H9 (cell line): ENCODE measurements at regions not wholly inside any gene's neighbourhood (a gene's known extent, or its start where the extent isn't known, plus 50 kb on each side); places are given as distances from the start of the nearest gene placed in this dataset.

ENCODE experiments used
- DNase-seq: peaks from one replicate; pipeline ENCODE4 v3.0.0-alpha.2; 2017
- H2AFZ ChIP-seq: one replicate; pipeline ENCODE4 v1.6.1; 2013; ENCODE audit warnings: mild to moderate bottlenecking, low read length, control low read depth, moderate library complexity
- H2AK5ac ChIP-seq: 2 replicates; pipeline ENCODE4 v1.6.1; 2013; ENCODE audit warnings: low read length, control low read depth, mixed read lengths; ENCODE audit not compliant: insufficient read length
- H2BK120ac ChIP-seq: one replicate; pipeline ENCODE4 v1.6.1; 2013; ENCODE audit warnings: low read depth, mild to moderate bottlenecking, low read length, control low read depth, inconsistent platforms; ENCODE audit not compliant: poor library complexity, severe bottlenecking
- H2BK12ac ChIP-seq: 2 replicates; pipeline ENCODE4 v1.6.1; 2013; ENCODE audit warnings: low read length, control low read depth, mixed read lengths, low read depth; ENCODE audit not compliant: insufficient read length
- H2BK15ac ChIP-seq: 2 replicates; pipeline ENCODE4 v1.6.1; 2013; ENCODE audit warnings: low read depth, low read length, control low read depth
- H2BK20ac ChIP-seq: one replicate; pipeline ENCODE4 v1.6.1; 2013; ENCODE audit warnings: low read depth, mild to moderate bottlenecking, low read length, control low read depth, inconsistent platforms; ENCODE audit not compliant: poor library complexity, severe bottlenecking
- H2BK5ac ChIP-seq: 2 replicates; pipeline ENCODE4 v1.6.1; 2013; ENCODE audit warnings: low read length, control low read depth, mixed read lengths; ENCODE audit not compliant: insufficient read length
- H3K14ac ChIP-seq: 2 replicates; pipeline ENCODE4 v1.6.1; 2013; ENCODE audit warnings: low read length, control low read depth; ENCODE audit not compliant: insufficient read depth
- H3K18ac ChIP-seq: 2 replicates; pipeline ENCODE4 v1.6.1; 2013; ENCODE audit warnings: low read depth, mild to moderate bottlenecking, mixed read lengths, low read length, control low read depth; ENCODE audit not compliant: insufficient read length
- H3K23ac ChIP-seq: 2 replicates; pipeline ENCODE4 v1.6.1; 2013; ENCODE audit warnings: low read length, control low read depth, mixed read lengths, low read depth; ENCODE audit not compliant: insufficient read length
- H3K23me2 ChIP-seq: 2 replicates; pipeline ENCODE4 v1.6.1; 2013; ENCODE audit warnings: low read depth, mild to moderate bottlenecking, mixed read lengths, low read length, control low read depth; ENCODE audit not compliant: insufficient read length, poor library complexity, severe bottlenecking
- H3K27ac ChIP-seq: 2 replicates; pipeline ENCODE4 v1.5.1; 2013; ENCODE audit warnings: low read length, control low read depth, mixed read lengths, low read depth; ENCODE audit not compliant: insufficient read length
- H3K27me3 ChIP-seq: 2 replicates; pipeline ENCODE4 v1.6.1; 2013; ENCODE audit warnings: low read length, control low read depth, inconsistent platforms; ENCODE audit not compliant: insufficient read depth
- H3K4ac ChIP-seq: 2 replicates; pipeline ENCODE4 v1.6.1; 2013; ENCODE audit warnings: low read depth, mild to moderate bottlenecking, control low read depth, inconsistent platforms, low read length, moderate library complexity
- H3K4me1 ChIP-seq: 2 replicates; pipeline ENCODE4 v1.6.1; 2013; ENCODE audit warnings: low read length, control low read depth, inconsistent platforms; ENCODE audit not compliant: insufficient read depth
- H3K4me2 ChIP-seq: 2 replicates; pipeline ENCODE4 v1.6.1; 2013; ENCODE audit warnings: low read length, control low read depth, mixed read lengths; ENCODE audit not compliant: insufficient read length, insufficient read depth
- H3K56ac ChIP-seq: 2 replicates; pipeline ENCODE4 v1.6.1; 2013; ENCODE audit warnings: low read depth, mild to moderate bottlenecking, mixed read lengths, low read length, control low read depth; ENCODE audit not compliant: insufficient read length
- H3K79me1 ChIP-seq: 2 replicates; pipeline ENCODE4 v1.6.1; 2013; ENCODE audit warnings: low read depth, mild to moderate bottlenecking, moderate library complexity, low read length, control low read depth, inconsistent platforms; ENCODE audit not compliant: insufficient read depth, poor library complexity, severe bottlenecking
- H3K79me2 ChIP-seq: 2 replicates; pipeline ENCODE4 v1.6.1; 2013; ENCODE audit warnings: low read length, control low read depth, inconsistent platforms; ENCODE audit not compliant: insufficient read depth
- H3K9ac ChIP-seq: 2 replicates; pipeline ENCODE4 v1.6.1; 2013; ENCODE audit warnings: low read length, control low read depth, mixed read lengths; ENCODE audit not compliant: insufficient read length; ENCODE audit errors: extremely low read depth
- H3K9me3 ChIP-seq: one replicate; pipeline ENCODE4 v1.6.1; 2013; ENCODE audit warnings: low read depth, low read length, inconsistent platforms; ENCODE audit not compliant: control insufficient read depth
- H3T11ph ChIP-seq: one replicate; pipeline ENCODE4 v1.6.1; 2013; ENCODE audit warnings: mild to moderate bottlenecking, low read length, control low read depth, inconsistent platforms
- H4K20me1 ChIP-seq: one replicate; pipeline ENCODE4 v1.6.1; 2013; ENCODE audit not compliant: control insufficient read depth, insufficient read length, insufficient read depth
- H4K5ac ChIP-seq: 2 replicates; pipeline ENCODE4 v1.6.1; 2013; ENCODE audit warnings: low read depth, mild to moderate bottlenecking, mixed read lengths, low read length, control low read depth; ENCODE audit not compliant: insufficient read length
- H4K8ac ChIP-seq: replicated peaks from 2 replicates; pipeline ENCODE4 v1.6.1; 2013; ENCODE audit warnings: low read length, control low read depth, mixed read lengths, low read depth; ENCODE audit not compliant: insufficient read length
- H4K91ac ChIP-seq: 2 replicates; pipeline ENCODE4 v1.6.1; 2013; ENCODE audit warnings: low read depth, mild to moderate bottlenecking, moderate library complexity, mixed read lengths, low read length, control low read depth; ENCODE audit not compliant: insufficient read length
- H3K27ac Mint-ChIP-seq, 3 experiments: 2 replicates in 2 of 3; 3 replicates in 1 of 3; pipeline ENCODE4 v1.8.0; 2020 to 2021; ENCODE audit warnings: mixed read lengths in 3 of 3, mild to moderate bottlenecking in 1 of 3, moderate library complexity in 1 of 3
- H3K27me3 Mint-ChIP-seq: 2 replicates; pipeline ENCODE4 v1.8.0; 2021; ENCODE audit warnings: low read depth, mild to moderate bottlenecking, moderate library complexity, mixed read lengths
- H3K36me3 Mint-ChIP-seq, 3 experiments: 2 replicates in 2 of 3; 3 replicates in 1 of 3; pipeline ENCODE4 v1.8.0; 2020 to 2021; ENCODE audit warnings: low read depth in 3 of 3, mixed read lengths in 3 of 3; ENCODE audit not compliant: insufficient read depth in 1 of 3
- H3K4me1 Mint-ChIP-seq, 2 experiments: 2 replicates each; pipeline ENCODE4 v1.8.0; 2020; ENCODE audit warnings: mixed read lengths in 2 of 2
- H3K4me3 Mint-ChIP-seq, 2 experiments: 2 replicates in 1 of 2; 3 replicates in 1 of 2; pipeline ENCODE4 v1.8.0; 2020 to 2021; ENCODE audit warnings: mild to moderate bottlenecking in 2 of 2, mixed read lengths in 2 of 2, moderate library complexity in 1 of 2
- H3K9me3 Mint-ChIP-seq, 2 experiments: 2 replicates in 1 of 2; 3 replicates in 1 of 2; pipeline ENCODE4 v1.8.0; 2020; ENCODE audit warnings: mild to moderate bottlenecking in 2 of 2, mixed read lengths in 2 of 2, moderate library complexity in 1 of 2
- WGBS: extraction: QIAGEN DNeasy Blood & Tissue Kit; methylation state at CpG from one replicate; pipeline ENCODE4 v1.1.7; 2013; ENCODE audit warnings: missing lambda C conversion rate, low lambda C conversion rate, mixed read lengths; ENCODE audit not compliant: insufficient read length; ENCODE audit errors: extremely low coverage; 5-methylcytosine and 5-hydroxymethylcytosine counted together
- TF ChIP-seq, protein P1 (sequence below): fragments of 200-600 bp; sonication (generic); conservative IDR thresholded peaks from 3 replicates; pipeline ENCODE4 v1.8.0; 2021; ENCODE audit warnings: antibody characterized with exemption, mild to moderate bottlenecking

DNA sequence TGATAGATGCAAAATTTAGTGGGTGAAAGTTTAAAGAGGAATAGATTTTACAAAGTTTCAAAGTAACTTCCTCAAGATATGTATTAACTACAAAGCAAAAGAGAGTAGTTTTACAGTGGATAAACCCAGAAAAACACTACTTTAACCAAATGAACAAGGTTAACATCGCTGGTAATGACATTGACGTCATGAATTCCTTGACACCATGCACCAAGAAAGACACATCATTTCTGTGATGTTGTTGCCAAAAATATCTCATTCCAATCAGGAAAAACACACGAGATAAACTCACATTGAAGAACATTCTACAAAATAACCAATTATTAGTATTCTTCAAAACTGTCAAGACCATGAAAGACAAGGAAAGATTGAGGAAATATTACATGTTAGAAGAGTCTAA is 605.6 kb upstream of the SETBP1 start:
- Histone ChIP-seq H4K91ac (no peak overlapping the region), H3K4ac (no peak overlapping the region), H3K27me3 (no peaks in the 10 kb centered on the region), H3K18ac (no peak overlapping the region), H4K8ac (no peak overlapping the region), H4K20me1 (no peaks in the 10 kb centered on the region), H3K79me2 (no peaks in the 10 kb centered on the region), H3K79me1 (no peaks in the 10 kb centered on the region), H2BK120ac (no peak overlapping the region), H2BK5ac (no peak overlapping the region), H4K5ac (no peak overlapping the region), H2BK15ac (no peak overlapping the region), H3K9me3 (no peaks in the 10 kb centered on the region), H2AK5ac (no peak overlapping the region), H3K4me2 (no peak overlapping the region), H3K27ac (no peak overlapping the region), H2AFZ (no peak overlapping the region), H3K23me2 (no peaks in the 10 kb centered on the region), H2BK20ac (no peak overlapping the region), H3K9ac (no peak overlapping the region), H3T11ph (no peak overlapping the region), H2BK12ac (no peak overlapping the region), H3K23ac (no peak overlapping the region), H3K56ac (no peak overlapping the region), H3K4me1 (no peaks in the 10 kb centered on the region), H3K14ac (no peak overlapping the region)
- TF ChIP-seq, protein P1, sequence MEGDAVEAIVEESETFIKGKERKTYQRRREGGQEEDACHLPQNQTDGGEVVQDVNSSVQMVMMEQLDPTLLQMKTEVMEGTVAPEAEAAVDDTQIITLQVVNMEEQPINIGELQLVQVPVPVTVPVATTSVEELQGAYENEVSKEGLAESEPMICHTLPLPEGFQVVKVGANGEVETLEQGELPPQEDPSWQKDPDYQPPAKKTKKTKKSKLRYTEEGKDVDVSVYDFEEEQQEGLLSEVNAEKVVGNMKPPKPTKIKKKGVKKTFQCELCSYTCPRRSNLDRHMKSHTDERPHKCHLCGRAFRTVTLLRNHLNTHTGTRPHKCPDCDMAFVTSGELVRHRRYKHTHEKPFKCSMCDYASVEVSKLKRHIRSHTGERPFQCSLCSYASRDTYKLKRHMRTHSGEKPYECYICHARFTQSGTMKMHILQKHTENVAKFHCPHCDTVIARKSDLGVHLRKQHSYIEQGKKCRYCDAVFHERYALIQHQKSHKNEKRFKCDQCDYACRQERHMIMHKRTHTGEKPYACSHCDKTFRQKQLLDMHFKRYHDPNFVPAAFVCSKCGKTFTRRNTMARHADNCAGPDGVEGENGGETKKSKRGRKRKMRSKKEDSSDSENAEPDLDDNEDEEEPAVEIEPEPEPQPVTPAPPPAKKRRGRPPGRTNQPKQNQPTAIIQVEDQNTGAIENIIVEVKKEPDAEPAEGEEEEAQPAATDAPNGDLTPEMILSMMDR: no peak
- Mint-ChIP-seq H3K36me3 (no peaks in the 10 kb centered on the region), H3K9me3 (no peaks in the 10 kb centered on the region), H3K27ac (no peak overlapping the region), H3K4me3 (no peak overlapping the region), H3K4me1 (no peaks in the 10 kb centered on the region), H3K27me3 (no peaks in the 10 kb centered on the region)
- DNase-seq: no peak
- no CpG with 5 or more reads among the region's 3 CpGs for WGBS
